ENCODE measurements at regions not wholly inside any gene's neighbourhood (a gene's known extent, or its start where the extent isn't known, plus 50 kb on each side); places are given as distances from the start of the nearest gene placed in this dataset.

DNA sequence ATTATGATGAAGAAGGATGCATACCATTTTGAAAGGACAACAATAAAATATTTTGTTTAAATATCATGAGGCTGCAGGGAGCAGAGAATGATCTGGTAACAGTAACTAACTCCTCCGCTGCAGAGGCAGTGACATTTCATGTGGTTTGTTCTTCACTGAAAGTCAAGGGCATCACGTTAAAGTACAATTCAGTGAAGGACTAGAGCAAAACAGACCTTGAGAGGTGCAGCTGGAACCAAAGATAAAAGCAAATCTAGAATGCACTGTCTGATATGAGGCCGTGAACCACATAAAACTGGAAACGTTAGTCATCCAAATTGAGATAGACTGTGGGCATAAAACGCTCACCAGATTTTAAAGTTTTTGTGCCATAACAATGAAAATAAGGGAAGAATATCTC lies 522.9 kb upstream of the TNP1 start:
- Histone ChIP-seq H3K79me2 (ENCODE audit: insufficient read depth) (no peaks in the 10 kb centered on the region), H3K9me3 (no peaks in the 10 kb centered on the region), H3K4me2 (no peak overlapping the region), H3F3A (replicated peaks; ENCODE audit: insufficient read depth) (no peaks in the 10 kb centered on the region), H3K4me1 (ENCODE audit: control insufficient read depth in 1 of 2, insufficient read depth in 2 of 2, low read depth in 1 of 2, low read length in 1 of 2) (no peaks in the 10 kb centered on the region; a peak in 1 of 4 replicates), H2AFZ (ENCODE audit: low read depth) (no peak overlapping the region), H3K27ac (ENCODE audit: low read depth in 2 of 2, low read length in 1 of 2) (no peak overlapping the region), H3K9me2 (no peaks in the 10 kb centered on the region), H3K36me3 (replicated peaks in 1 of 2; ENCODE audit: control insufficient read depth in 1 of 2, insufficient read depth in 2 of 2, low read length in 1 of 2) (no peaks in the 10 kb centered on the region), H3K27me3 (ENCODE audit: insufficient read depth) (no peaks in the 10 kb centered on the region), H4K20me1 (ENCODE audit: insufficient read depth) (no peaks in the 10 kb centered on the region), H3K9ac (no peak overlapping the region), H3K4me3 (ENCODE audit: low read depth in 2 of 2, low read length in 1 of 2) (no peak overlapping the region)
- WGBS (ENCODE audit: low lambda C conversion rate), result 81% methylated on average over 5 of the region's 5 CpGs
- TF ChIP-seq MXI1 (IDR thresholded peaks at IDR 0.05; ENCODE audit: low read depth, low read length) (no peak), EP300 (IDR thresholded peaks at IDR 0.05; ENCODE audit: borderline replicate concordance in 1 of 2, low read depth in 1 of 2, low read length in 1 of 2) (no peak), RAD21 (IDR thresholded peaks at IDR 0.05; ENCODE audit: low read length) (no peak), GATA2 (CRISPR knock-in tag; IDR thresholded peaks at IDR 0.05) (no peak), TCF12 (IDR thresholded peaks at IDR 0.05) (no peak), TAF1 (IDR thresholded peaks at IDR 0.05; ENCODE audit: borderline replicate concordance, low read depth, low read length) (no peak), CHD2 (IDR thresholded peaks at IDR 0.05; ENCODE audit: low read length, partially characterized antibody) (no peak)
- no peak for DNase-seq
- ChIA-PET CTCF (no interaction called here), POLR2A (no interaction called here)

DNA sequence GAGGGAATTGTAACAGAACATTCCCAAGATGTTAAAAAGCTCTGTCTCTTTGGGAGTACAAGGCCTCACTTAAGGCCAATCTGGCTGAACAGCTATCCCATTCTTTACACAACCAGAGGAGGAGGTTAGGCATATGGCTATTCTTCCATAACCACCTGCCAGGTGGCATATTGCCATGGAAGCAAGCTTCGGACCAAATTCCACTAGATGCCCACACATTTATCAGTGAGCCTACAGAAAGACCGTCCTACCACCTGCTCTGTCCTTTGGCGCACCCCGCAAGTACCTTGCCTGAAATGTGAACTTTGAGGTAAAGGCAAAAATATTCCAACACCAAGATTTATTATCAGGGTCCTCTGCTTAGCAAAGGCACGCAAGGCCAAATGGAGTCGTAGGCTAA lies 519.9 kb upstream of the TNP1 start:
- ChIA-PET CTCF (no interaction called here), POLR2A (no interaction called here)
- Histone ChIP-seq H3K27me3 (ENCODE audit: insufficient read depth) (no peaks in the 10 kb centered on the region), H3K27ac (ENCODE audit: low read depth in 2 of 2, low read length in 1 of 2) (no peak overlapping the region), H3K4me2 (no peak overlapping the region), H3K9me2 (no peaks in the 10 kb centered on the region), H3F3A (replicated peaks; ENCODE audit: insufficient read depth) (no peaks in the 10 kb centered on the region), H3K4me3 (ENCODE audit: low read depth in 2 of 2, low read length in 1 of 2) (no peak overlapping the region), H3K9ac (no peak overlapping the region), H4K20me1 (ENCODE audit: insufficient read depth) (no peaks in the 10 kb centered on the region), H3K79me2 (ENCODE audit: insufficient read depth) (no peaks in the 10 kb centered on the region), H3K4me1 (ENCODE audit: control insufficient read depth in 1 of 2, insufficient read depth in 2 of 2, low read depth in 1 of 2, low read length in 1 of 2) (no peaks in the 10 kb centered on the region; a peak in 1 of 4 replicates), H3K36me3 (replicated peaks in 1 of 2; ENCODE audit: control insufficient read depth in 1 of 2, insufficient read depth in 2 of 2, low read length in 1 of 2) (no peaks in the 10 kb centered on the region), H2AFZ (ENCODE audit: low read depth) (no peak overlapping the region), H3K9me3 (no peaks in the 10 kb centered on the region)
- TF ChIP-seq GATA2 (CRISPR knock-in tag; IDR thresholded peaks at IDR 0.05) (no peak), JUND (IDR thresholded peaks at IDR 0.05) (no peak), POLR2AphosphoS5 (IDR thresholded peaks at IDR 0.05; ENCODE audit: low read depth, low read length) (no peak), RCOR1 (IDR thresholded peaks at IDR 0.05; ENCODE audit: low read length) (no peak), RFX5 (IDR thresholded peaks at IDR 0.05; ENCODE audit: low read length) (no peak), MXI1 (IDR thresholded peaks at IDR 0.05; ENCODE audit: low read depth, low read length) (no peak), EZH2phosphoT487 (IDR thresholded peaks at IDR 0.05; ENCODE audit: borderline replicate concordance, low read depth) (no peak), EP300 (IDR thresholded peaks at IDR 0.05; ENCODE audit: borderline replicate concordance in 1 of 2, low read depth in 1 of 2, low read length in 1 of 2) (no peak), CHD2 (IDR thresholded peaks at IDR 0.05; ENCODE audit: low read length, partially characterized antibody) (no peak), FOXJ3 (CRISPR knock-in tag; IDR thresholded peaks at IDR 0.05) (no peak), MEF2A (IDR thresholded peaks at IDR 0.05; ENCODE audit: borderline replicate concordance, low read depth) (no peak), YY1 (IDR thresholded peaks at IDR 0.05; ENCODE audit: low read depth) (no peak), FOXM1 (IDR thresholded peaks at IDR 0.05; ENCODE audit: low read depth) (no peak)
- TF ChIP-seq, protein P1, sequence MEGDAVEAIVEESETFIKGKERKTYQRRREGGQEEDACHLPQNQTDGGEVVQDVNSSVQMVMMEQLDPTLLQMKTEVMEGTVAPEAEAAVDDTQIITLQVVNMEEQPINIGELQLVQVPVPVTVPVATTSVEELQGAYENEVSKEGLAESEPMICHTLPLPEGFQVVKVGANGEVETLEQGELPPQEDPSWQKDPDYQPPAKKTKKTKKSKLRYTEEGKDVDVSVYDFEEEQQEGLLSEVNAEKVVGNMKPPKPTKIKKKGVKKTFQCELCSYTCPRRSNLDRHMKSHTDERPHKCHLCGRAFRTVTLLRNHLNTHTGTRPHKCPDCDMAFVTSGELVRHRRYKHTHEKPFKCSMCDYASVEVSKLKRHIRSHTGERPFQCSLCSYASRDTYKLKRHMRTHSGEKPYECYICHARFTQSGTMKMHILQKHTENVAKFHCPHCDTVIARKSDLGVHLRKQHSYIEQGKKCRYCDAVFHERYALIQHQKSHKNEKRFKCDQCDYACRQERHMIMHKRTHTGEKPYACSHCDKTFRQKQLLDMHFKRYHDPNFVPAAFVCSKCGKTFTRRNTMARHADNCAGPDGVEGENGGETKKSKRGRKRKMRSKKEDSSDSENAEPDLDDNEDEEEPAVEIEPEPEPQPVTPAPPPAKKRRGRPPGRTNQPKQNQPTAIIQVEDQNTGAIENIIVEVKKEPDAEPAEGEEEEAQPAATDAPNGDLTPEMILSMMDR (IDR thresholded peaks at IDR 0.05), result no peak
- TF ChIP-seq, protein P2, sequence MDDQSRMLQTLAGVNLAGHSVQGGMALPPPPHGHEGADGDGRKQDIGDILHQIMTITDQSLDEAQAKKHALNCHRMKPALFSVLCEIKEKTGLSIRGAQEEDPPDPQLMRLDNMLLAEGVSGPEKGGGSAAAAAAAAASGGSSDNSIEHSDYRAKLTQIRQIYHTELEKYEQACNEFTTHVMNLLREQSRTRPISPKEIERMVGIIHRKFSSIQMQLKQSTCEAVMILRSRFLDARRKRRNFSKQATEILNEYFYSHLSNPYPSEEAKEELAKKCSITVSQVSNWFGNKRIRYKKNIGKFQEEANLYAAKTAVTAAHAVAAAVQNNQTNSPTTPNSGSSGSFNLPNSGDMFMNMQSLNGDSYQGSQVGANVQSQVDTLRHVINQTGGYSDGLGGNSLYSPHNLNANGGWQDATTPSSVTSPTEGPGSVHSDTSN (IDR thresholded peaks at IDR 0.05), result no peak
- TF ChIP-seq, protein P3, sequence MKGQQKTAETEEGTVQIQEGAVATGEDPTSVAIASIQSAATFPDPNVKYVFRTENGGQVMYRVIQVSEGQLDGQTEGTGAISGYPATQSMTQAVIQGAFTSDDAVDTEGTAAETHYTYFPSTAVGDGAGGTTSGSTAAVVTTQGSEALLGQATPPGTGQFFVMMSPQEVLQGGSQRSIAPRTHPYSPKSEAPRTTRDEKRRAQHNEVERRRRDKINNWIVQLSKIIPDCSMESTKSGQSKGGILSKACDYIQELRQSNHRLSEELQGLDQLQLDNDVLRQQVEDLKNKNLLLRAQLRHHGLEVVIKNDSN (IDR thresholded peaks at IDR 0.05; ENCODE audit: borderline replicate concordance, low read depth), result no peak
- no peak for DNase-seq
- 97% methylated on average over 6 of the region's 6 CpGs for WGBS (ENCODE audit: low lambda C conversion rate)
